Cardiac muscle cell (in vitro differentiated cells and primary cell): ENCODE measurements at regions not wholly inside any gene's neighbourhood (a gene's known extent, or its start where the extent isn't known, plus 50 kb on each side); places are given as distances from the start of the nearest gene placed in this dataset.

Source experiments
- DNase-seq, 2 donors: peaks; one replicate each; pipeline versions ENCODE4 v3.0.0 to v3.0.0-alpha.2; 2010 to 2017; ENCODE audit warnings: low read depth in 1 of 2, low spot score in 1 of 2
- H3K27ac ChIP-seq: fragments of 200-600 bp; sonication (generic); 2 replicates; pipeline ENCODE4 v1.5.1; 2016
- H3K27me3 ChIP-seq: fragments of 200-600 bp; sonication (generic); 2 replicates; pipeline ENCODE4 v1.6.0; 2016; ENCODE audit warnings: control low read depth
- H3K36me3 ChIP-seq: fragments of 200-600 bp; sonication (generic); 2 replicates; pipeline ENCODE4 v1.5.1; 2016; ENCODE audit warnings: control low read depth
- H3K4me1 ChIP-seq: fragments of 200-600 bp; sonication (generic); 2 replicates; pipeline ENCODE4 v1.8.1; 2017; ENCODE audit warnings: low read depth, mild to moderate bottlenecking, mixed run types
- H3K4me3 ChIP-seq: fragments of 200-600 bp; sonication (generic); 2 replicates; pipeline ENCODE4 v1.5.1; 2016; ENCODE audit warnings: mild to moderate bottlenecking
- H3K9me3 ChIP-seq: fragments of 200-600 bp; sonication (generic); 2 replicates; pipeline ENCODE4 v1.5.1; 2017; ENCODE audit warnings: low read depth, mild to moderate bottlenecking, control low read depth
- TF ChIP-seq, protein P1 (sequence below): IDR thresholded peaks from 2 replicates; pipeline ENCODE4 v1.5.1; 2012; ENCODE audit warnings: low read depth, mild to moderate bottlenecking, low read length

DNA sequence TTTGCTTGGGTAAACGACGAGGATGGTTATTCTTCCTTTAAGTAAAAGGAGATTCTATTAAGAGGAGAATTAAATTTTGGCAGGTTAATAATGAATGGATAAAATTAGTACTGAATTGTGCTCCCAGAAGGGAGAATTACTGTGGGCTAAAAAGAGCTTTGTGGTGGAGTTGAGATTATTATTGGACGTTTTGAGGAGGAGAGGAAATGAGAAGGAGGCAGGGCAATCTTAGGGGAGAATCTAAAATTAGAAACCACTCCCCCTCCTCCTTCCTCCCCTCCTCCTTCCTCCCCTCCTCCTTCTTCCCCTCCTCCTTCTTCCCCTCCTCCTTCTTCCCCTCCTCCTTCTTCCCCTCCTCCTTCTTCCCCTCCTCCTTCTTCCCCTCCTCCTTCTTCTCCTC is 331.8 kb downstream of the PRL start:
- Histone ChIP-seq H3K4me3 (no peak overlapping the region), H3K4me1 (no peaks in the 10 kb centered on the region), H3K36me3 (no peaks in the 10 kb centered on the region), H3K27me3 (no peaks in the 10 kb centered on the region), H3K9me3 (no peaks in the 10 kb centered on the region), H3K27ac (no peak overlapping the region)
- TF ChIP-seq, protein P1, sequence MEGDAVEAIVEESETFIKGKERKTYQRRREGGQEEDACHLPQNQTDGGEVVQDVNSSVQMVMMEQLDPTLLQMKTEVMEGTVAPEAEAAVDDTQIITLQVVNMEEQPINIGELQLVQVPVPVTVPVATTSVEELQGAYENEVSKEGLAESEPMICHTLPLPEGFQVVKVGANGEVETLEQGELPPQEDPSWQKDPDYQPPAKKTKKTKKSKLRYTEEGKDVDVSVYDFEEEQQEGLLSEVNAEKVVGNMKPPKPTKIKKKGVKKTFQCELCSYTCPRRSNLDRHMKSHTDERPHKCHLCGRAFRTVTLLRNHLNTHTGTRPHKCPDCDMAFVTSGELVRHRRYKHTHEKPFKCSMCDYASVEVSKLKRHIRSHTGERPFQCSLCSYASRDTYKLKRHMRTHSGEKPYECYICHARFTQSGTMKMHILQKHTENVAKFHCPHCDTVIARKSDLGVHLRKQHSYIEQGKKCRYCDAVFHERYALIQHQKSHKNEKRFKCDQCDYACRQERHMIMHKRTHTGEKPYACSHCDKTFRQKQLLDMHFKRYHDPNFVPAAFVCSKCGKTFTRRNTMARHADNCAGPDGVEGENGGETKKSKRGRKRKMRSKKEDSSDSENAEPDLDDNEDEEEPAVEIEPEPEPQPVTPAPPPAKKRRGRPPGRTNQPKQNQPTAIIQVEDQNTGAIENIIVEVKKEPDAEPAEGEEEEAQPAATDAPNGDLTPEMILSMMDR = no peak
- no peak for DNase-seq

DNA sequence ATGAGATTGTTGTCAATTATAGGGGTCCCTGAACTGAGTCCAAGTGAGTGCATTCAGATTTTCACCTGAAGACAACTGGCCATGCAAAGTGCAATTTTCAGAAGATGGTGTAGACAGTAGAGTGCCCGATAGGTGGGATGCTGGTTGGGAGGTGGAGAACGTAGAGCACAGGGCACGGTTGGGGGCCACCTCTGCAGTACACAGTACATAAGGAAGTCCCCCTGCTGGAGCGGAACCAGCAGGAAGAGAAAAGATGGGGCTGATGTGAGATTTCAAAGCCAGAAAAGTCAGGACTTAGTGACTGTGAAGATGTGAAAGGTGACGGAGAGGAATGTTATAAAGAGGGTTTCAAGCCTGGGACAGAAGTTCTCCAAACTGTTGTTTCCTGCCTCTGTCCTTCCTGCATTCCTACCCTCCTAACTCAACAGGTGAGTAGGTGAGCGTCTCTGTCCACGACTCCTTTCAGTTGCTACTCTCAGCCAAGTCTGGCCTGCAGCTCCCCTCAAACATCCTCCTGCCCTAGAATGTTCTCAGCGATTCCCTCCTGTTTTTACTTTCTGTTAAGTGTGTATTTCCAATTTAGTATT is 330.8 kb downstream of the PRL start:
- Histone ChIP-seq H3K4me1 (peaks cover 7% of the 10 kb centered on the region), H3K36me3 (no peaks in the 10 kb centered on the region), H3K27ac (no peak overlapping the region), H3K9me3 (no peaks in the 10 kb centered on the region), H3K4me3 (no peak overlapping the region), H3K27me3 (no peaks in the 10 kb centered on the region)
- TF ChIP-seq, protein P1 = no peak
- DNase-seq = no peak

DNA sequence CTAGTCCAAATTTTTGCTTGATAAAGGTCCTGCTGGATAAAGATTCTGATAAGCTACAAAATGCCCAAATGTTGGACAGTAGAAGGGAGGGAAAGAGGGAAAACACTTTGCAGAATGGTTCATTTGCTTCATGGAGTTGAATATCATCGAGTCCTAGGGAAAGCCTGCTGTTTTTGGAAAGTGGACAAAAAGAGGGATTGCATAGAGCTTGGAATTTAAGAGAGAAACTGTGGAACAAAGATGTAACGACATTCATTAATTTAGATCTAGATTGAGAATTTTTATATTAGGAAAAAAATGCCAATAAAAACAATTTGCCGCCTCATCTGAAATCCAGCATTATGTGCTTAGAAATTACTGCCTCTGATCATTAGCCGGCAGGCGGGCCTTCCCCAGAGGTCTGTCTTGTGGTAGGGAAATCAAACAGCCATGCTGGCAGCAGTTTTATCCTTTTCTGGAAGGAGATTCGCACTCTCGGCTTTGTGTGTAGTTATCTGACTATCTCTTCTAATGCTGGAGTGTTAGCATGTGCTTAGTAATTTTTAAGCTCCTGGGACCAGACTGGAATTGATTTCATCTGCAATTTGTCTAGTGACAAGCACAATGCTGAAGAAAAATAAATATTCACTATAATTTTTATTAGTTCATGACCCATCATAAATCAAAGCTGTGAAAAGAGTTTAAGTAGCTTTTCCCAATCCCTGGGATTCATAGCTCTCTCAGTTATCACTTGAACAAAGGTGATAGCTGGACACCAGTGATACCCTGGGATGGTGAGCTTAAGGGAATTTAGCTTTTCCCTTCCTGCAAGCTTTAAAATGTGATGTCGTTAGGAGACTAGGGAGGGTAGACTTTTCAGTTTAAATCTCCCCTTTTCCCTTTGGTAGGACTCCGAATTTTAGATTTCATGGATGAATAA is 329.5 kb downstream of the PRL start:
- Histone ChIP-seq H3K9me3 (no peaks in the 10 kb centered on the region), H3K36me3 (no peaks in the 10 kb centered on the region), H3K27ac (no peak overlapping the region), H3K4me3 (no peak overlapping the region), H3K4me1 (peaks cover 18% of the 10 kb centered on the region), H3K27me3 (no peaks in the 10 kb centered on the region)
- DNase-seq = no peak
- TF ChIP-seq, protein P1 = no peak

DNA sequence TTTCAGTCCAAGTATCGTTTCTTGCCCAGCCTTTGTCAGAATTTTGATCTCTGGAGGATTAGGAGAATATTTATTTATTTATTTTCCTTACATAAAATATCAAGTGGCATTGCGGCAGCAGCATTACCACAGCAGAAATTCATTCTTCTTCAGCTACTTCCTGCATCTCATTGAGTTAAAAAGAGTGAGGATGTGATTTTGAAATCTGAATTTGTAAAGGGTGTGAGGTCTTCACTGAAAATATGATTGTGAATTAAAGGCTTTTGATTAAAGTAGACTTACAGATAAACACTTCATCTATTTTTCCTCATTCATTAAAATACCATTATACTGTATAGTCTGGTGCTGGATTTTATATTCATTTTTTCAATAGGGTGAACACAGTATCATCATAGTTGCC is 328.4 kb downstream of the PRL start:
- Histone ChIP-seq H3K9me3 (no peaks in the 10 kb centered on the region), H3K36me3 (no peaks in the 10 kb centered on the region), H3K27me3 (no peaks in the 10 kb centered on the region), H3K27ac (no peak overlapping the region), H3K4me3 (no peak overlapping the region), H3K4me1 (peaks cover 18% of the 10 kb centered on the region)
- TF ChIP-seq, protein P1 = no peak
- no peak for DNase-seq

DNA sequence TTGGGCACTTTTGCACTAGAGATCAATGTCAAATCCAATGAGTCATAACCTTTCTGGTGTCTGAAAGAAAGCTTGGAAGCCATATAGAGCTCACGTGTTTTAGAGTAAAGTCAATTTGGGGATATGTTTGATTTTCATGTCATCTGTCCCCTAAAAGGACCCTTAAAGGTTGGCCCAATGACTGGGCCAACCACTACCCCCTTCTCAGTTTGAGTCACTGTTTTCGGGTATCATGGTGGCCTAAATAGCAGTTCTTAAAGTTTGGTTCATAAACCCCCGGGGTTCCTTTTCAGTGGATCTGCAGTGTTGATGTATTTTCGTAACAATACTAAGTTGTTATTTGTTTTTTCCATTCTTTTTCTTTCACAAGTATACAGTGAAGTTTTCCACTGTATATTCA is 327.6 kb downstream of the PRL start:
- H3K4me3 ChIP-seq = no peak overlapping the region
- no peak for DNase-seq
- H3K27me3 ChIP-seq = no peaks in the 10 kb centered on the region
- no peak overlapping the region for H3K27ac ChIP-seq
- no peaks in the 10 kb centered on the region for H3K9me3 ChIP-seq
- TF ChIP-seq, protein P1 = no peak
- no peaks in the 10 kb centered on the region for H3K36me3 ChIP-seq
- peaks cover 18% of the 10 kb centered on the region for H3K4me1 ChIP-seq
